GM23338 (cell line): ENCODE measurements at regions not wholly inside any gene's neighbourhood (a gene's known extent, or its start where the extent isn't known, plus 50 kb on each side); places are given as distances from the start of the nearest gene placed in this dataset.

Experiments
- ATAC-seq: fragments of 200-7000 bp; cut with Tn5 transposase; 3 replicates; pipeline ENCODE4 v1.9.1; 2020
- DNase-seq: peaks from one replicate; pipeline ENCODE4 v3.0.0-alpha.2; 2015; ENCODE audit warnings: low spot score
- H2AFZ ChIP-seq: fragments of 200-600 bp; sonication (generic); 2 replicates; pipeline ENCODE4 v1.8.0; 2016; ENCODE audit warnings: antibody characterized with exemption, mild to moderate bottlenecking, moderate library complexity
- H3F3A ChIP-seq: fragments of 200-600 bp; sonication (generic); replicated peaks from 2 replicates; pipeline ENCODE4 v1.8.0; 2017; ENCODE audit warnings: antibody characterized with exemption, mixed run types, low read depth
- H3K27ac ChIP-seq: fragments of 200-600 bp; sonication (generic); 2 replicates; pipeline ENCODE4 v1.6.1; 2016; ENCODE audit warnings: low read depth
- H3K27me3 ChIP-seq: fragments of 200-600 bp; sonication (generic); 2 replicates; pipeline ENCODE4 v1.8.0; 2016; ENCODE audit warnings: mild to moderate bottlenecking, mixed run types, moderate library complexity; ENCODE audit not compliant: insufficient read depth
- H3K36me3 ChIP-seq: fragments of 200-600 bp; sonication (generic); 2 replicates; pipeline ENCODE4 v1.8.0; 2016; ENCODE audit warnings: mild to moderate bottlenecking; ENCODE audit not compliant: insufficient read depth
- H3K4me1 ChIP-seq: fragments of 200-600 bp; sonication (generic); 2 replicates; pipeline ENCODE4 v1.8.0; 2016; ENCODE audit warnings: mild to moderate bottlenecking, moderate library complexity; ENCODE audit not compliant: insufficient read depth
- H3K4me2 ChIP-seq: fragments of 200-600 bp; sonication (generic); 2 replicates; pipeline ENCODE4 v1.7.1; 2017; ENCODE audit warnings: mixed run types
- H3K4me3 ChIP-seq: fragments of 200-600 bp; sonication (generic); 2 replicates; pipeline ENCODE4 v1.6.1; 2016; ENCODE audit warnings: mixed run types
- H3K79me2 ChIP-seq: fragments of 200-600 bp; sonication (generic); replicated peaks from 2 replicates; pipeline ENCODE4 v1.8.0; 2017; ENCODE audit warnings: mild to moderate bottlenecking; ENCODE audit not compliant: insufficient read depth
- H3K9me2 ChIP-seq: fragments of 200-600 bp; sonication (generic); 2 replicates; pipeline ENCODE4 v1.8.0; 2017; ENCODE audit not compliant: insufficient read depth
- H4K20me1 ChIP-seq: fragments of 200-600 bp; sonication (generic); replicated peaks from 2 replicates; pipeline ENCODE4 v1.8.0; 2017; ENCODE audit warnings: mild to moderate bottlenecking; ENCODE audit not compliant: insufficient read depth
- H3K27ac Mint-ChIP-seq: 2 replicates; pipeline ENCODE4 v1.8.0; 2020; ENCODE audit warnings: inconsistent platforms, mild to moderate bottlenecking, moderate library complexity, mixed read lengths
- H3K27me3 Mint-ChIP-seq: 3 replicates; pipeline ENCODE4 v1.8.0; 2022; ENCODE audit warnings: low read depth, mild to moderate bottlenecking, moderate library complexity, mixed read lengths, inconsistent platforms; ENCODE audit not compliant: insufficient read depth, poor library complexity
- H3K36me3 Mint-ChIP-seq: 3 replicates; pipeline ENCODE4 v1.8.0; 2021; ENCODE audit warnings: low read depth, mild to moderate bottlenecking, inconsistent platforms, moderate library complexity, mixed read lengths
- H3K4me1 Mint-ChIP-seq: 3 replicates; pipeline ENCODE4 v1.8.0; 2020; ENCODE audit warnings: mild to moderate bottlenecking, inconsistent platforms, mixed read lengths
- H3K4me3 Mint-ChIP-seq: 3 replicates; pipeline ENCODE4 v1.8.0; 2021; ENCODE audit warnings: moderate library complexity, mild to moderate bottlenecking, inconsistent platforms, mixed read lengths
- H3K9me3 Mint-ChIP-seq: 3 replicates; pipeline ENCODE4 v1.8.0; 2020; ENCODE audit warnings: moderate library complexity, mild to moderate bottlenecking, inconsistent platforms, mixed read lengths
- CREB1 ChIP-seq: fragments of 250-450 bp; sonication (Bioruptor Pico); IDR thresholded peaks from 2 replicates; pipeline ENCODE4 v1.5.0; 2020; ENCODE audit warnings: low read depth, mild to moderate bottlenecking, moderate library complexity
- EZH2 ChIP-seq: fragments of 200-600 bp; sonication (generic); IDR thresholded peaks from one replicate; pipeline ENCODE4 v1.8.0; 2017; ENCODE audit warnings: antibody characterized with exemption, mild to moderate bottlenecking, low read depth; ENCODE audit not compliant: unreplicated experiment
- EZH2phosphoT487 ChIP-seq: fragments of 200-600 bp; sonication (generic); IDR thresholded peaks from one replicate; pipeline ENCODE4 v1.8.1; 2018; ENCODE audit warnings: antibody characterized with exemption; ENCODE audit not compliant: unreplicated experiment
- JUNB ChIP-seq: IDR thresholded peaks from one replicate; pipeline ENCODE4 v1.6.1; 2016; ENCODE audit warnings: antibody characterized with exemption; ENCODE audit not compliant: unreplicated experiment
- NANOG ChIP-seq: IDR thresholded peaks from 2 replicates; pipeline ENCODE4 v1.6.1; 2016; ENCODE audit warnings: antibody characterized with exemption, borderline replicate concordance
- POLR2AphosphoS5 ChIP-seq: IDR thresholded peaks from 2 replicates; pipeline ENCODE4 v1.6.1; 2016; ENCODE audit warnings: antibody characterized with exemption, low read depth
- STAT1 ChIP-seq: IDR thresholded peaks from one replicate; pipeline ENCODE4 v1.6.1; 2016; ENCODE audit warnings: antibody characterized with exemption; ENCODE audit not compliant: unreplicated experiment
- ZNF114 ChIP-seq: fragments of 250-450 bp; sonication (Bioruptor Pico); IDR thresholded peaks from 2 replicates; pipeline ENCODE4 v1.5.0; 2020; ENCODE audit warnings: mild to moderate bottlenecking, moderate library complexity
- ZNF331 ChIP-seq: fragments of 250-450 bp; sonication (Bioruptor Pico); IDR thresholded peaks from 2 replicates; pipeline ENCODE4 v1.5.0; 2020; ENCODE audit warnings: low read depth, mild to moderate bottlenecking, moderate library complexity
- TF ChIP-seq, protein P1 (sequence below): IDR thresholded peaks from 2 replicates; pipeline ENCODE4 v1.6.1; 2016; ENCODE audit warnings: antibody characterized with exemption
- TF ChIP-seq, protein P2 (sequence below): IDR thresholded peaks from one replicate; pipeline ENCODE4 v1.6.1; 2018; ENCODE audit warnings: antibody characterized with exemption; ENCODE audit not compliant: unreplicated experiment
- TF ChIP-seq, protein P3 (sequence below), 2 experiments: fragments of 200-600 bp in 1 of 2; sonication (generic) in 1 of 2; conservative IDR thresholded peaks; 2 replicates each; pipeline versions ENCODE4 v1.5.1 to v1.6.1; 2016 to 2017; ENCODE audit warnings: antibody characterized with exemption in 2 of 2, low read depth in 2 of 2, mild to moderate bottlenecking in 2 of 2, moderate library complexity in 1 of 2
- TF ChIP-seq, protein P4 (sequence below): fragments of 250-450 bp; sonication (Bioruptor Pico); IDR thresholded peaks from 2 replicates; pipeline ENCODE4 v1.5.0; 2020; ENCODE audit warnings: mild to moderate bottlenecking, moderate library complexity

DNA sequence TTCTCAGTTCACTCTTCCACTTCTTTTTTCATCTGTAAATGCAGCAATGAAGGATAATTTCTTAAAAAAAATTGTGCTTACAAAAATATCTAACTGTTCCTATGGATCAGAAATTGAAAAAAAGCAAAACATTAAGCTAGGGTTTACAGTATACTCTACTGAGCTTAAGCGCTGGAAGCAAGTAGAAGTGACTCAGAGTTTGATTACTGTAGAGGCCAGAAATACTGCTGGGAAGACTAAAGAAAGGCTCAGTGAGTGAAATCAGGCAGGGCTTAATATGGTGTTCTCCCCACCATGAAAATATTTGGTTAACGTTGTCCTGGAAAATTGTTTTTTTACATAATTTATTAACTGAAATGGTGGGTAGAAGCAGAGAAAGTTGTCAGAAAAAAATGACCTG, 1061.8 kb upstream of the GRIA3 start (continued):
- TF ChIP-seq ZNF114 (CRISPR knock-in tag): no peak

DNA sequence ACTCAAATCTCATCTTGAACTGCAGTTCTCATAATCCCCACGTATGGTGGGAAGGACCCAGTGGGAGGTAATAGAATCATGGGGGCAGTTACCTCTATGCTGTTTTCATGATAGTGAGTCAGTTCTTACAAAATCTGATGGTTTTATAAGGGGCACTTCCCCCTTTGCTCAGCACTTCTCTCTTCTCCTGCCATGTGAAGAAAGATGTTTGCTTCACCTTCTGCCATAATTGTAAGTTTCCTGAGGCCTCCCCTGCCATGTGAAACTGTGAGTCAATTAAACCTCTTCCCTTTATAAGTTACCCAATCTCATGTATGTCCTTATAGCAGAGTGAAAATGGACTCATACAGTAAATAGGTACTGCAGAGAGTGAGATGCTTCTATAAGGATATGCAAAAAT, 1050.6 kb upstream of the GRIA3 start:
- ATAC-seq: no peak
- H3K27me3 Mint-ChIP-seq: no peaks in the 10 kb centered on the region

More for the DNA sequence above, 1050.6 kb upstream of the GRIA3 start:
- no peak overlapping the region for H3K4me2 ChIP-seq
- H2AFZ ChIP-seq: no peak overlapping the region
- H3K9me2 ChIP-seq: no peaks in the 10 kb centered on the region
- H3K27me3 ChIP-seq: no peaks in the 10 kb centered on the region
- no peaks in the 10 kb centered on the region for H3K79me2 ChIP-seq
- Mint-ChIP-seq H3K4me1 (peaks cover 3% of the 10 kb centered on the region; the same call in 2 of the 3 replicates), H3K27ac (no peak overlapping the region), H3K9me3 (peaks cover 13% of the 10 kb centered on the region), H3K36me3 (peaks cover 8% of the 10 kb centered on the region; the same call in 2 of the 3 replicates), H3K4me3 (no peak overlapping the region)
- no peak for DNase-seq
- no peaks in the 10 kb centered on the region for H3K4me1 ChIP-seq
- no peak for TF ChIP-seq NANOG
- TF ChIP-seq, protein P1, sequence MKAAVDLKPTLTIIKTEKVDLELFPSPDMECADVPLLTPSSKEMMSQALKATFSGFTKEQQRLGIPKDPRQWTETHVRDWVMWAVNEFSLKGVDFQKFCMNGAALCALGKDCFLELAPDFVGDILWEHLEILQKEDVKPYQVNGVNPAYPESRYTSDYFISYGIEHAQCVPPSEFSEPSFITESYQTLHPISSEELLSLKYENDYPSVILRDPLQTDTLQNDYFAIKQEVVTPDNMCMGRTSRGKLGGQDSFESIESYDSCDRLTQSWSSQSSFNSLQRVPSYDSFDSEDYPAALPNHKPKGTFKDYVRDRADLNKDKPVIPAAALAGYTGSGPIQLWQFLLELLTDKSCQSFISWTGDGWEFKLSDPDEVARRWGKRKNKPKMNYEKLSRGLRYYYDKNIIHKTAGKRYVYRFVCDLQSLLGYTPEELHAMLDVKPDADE: no peak
- no peak for TF ChIP-seq POLR2AphosphoS5
- no peak for TF ChIP-seq STAT1
- TF ChIP-seq JUNB: no peak
- no peak for TF ChIP-seq ZNF114 (CRISPR knock-in tag)
- TF ChIP-seq, protein P2, sequence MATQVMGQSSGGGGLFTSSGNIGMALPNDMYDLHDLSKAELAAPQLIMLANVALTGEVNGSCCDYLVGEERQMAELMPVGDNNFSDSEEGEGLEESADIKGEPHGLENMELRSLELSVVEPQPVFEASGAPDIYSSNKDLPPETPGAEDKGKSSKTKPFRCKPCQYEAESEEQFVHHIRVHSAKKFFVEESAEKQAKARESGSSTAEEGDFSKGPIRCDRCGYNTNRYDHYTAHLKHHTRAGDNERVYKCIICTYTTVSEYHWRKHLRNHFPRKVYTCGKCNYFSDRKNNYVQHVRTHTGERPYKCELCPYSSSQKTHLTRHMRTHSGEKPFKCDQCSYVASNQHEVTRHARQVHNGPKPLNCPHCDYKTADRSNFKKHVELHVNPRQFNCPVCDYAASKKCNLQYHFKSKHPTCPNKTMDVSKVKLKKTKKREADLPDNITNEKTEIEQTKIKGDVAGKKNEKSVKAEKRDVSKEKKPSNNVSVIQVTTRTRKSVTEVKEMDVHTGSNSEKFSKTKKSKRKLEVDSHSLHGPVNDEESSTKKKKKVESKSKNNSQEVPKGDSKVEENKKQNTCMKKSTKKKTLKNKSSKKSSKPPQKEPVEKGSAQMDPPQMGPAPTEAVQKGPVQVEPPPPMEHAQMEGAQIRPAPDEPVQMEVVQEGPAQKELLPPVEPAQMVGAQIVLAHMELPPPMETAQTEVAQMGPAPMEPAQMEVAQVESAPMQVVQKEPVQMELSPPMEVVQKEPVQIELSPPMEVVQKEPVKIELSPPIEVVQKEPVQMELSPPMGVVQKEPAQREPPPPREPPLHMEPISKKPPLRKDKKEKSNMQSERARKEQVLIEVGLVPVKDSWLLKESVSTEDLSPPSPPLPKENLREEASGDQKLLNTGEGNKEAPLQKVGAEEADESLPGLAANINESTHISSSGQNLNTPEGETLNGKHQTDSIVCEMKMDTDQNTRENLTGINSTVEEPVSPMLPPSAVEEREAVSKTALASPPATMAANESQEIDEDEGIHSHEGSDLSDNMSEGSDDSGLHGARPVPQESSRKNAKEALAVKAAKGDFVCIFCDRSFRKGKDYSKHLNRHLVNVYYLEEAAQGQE: no peak
- no peak for TF ChIP-seq EZH2
- TF ChIP-seq, protein P3, sequence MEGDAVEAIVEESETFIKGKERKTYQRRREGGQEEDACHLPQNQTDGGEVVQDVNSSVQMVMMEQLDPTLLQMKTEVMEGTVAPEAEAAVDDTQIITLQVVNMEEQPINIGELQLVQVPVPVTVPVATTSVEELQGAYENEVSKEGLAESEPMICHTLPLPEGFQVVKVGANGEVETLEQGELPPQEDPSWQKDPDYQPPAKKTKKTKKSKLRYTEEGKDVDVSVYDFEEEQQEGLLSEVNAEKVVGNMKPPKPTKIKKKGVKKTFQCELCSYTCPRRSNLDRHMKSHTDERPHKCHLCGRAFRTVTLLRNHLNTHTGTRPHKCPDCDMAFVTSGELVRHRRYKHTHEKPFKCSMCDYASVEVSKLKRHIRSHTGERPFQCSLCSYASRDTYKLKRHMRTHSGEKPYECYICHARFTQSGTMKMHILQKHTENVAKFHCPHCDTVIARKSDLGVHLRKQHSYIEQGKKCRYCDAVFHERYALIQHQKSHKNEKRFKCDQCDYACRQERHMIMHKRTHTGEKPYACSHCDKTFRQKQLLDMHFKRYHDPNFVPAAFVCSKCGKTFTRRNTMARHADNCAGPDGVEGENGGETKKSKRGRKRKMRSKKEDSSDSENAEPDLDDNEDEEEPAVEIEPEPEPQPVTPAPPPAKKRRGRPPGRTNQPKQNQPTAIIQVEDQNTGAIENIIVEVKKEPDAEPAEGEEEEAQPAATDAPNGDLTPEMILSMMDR (conservative IDR thresholded peaks at IDR 0.05; ENCODE audit: low read depth in 2 of 2): no peak
- TF ChIP-seq, protein P4, sequence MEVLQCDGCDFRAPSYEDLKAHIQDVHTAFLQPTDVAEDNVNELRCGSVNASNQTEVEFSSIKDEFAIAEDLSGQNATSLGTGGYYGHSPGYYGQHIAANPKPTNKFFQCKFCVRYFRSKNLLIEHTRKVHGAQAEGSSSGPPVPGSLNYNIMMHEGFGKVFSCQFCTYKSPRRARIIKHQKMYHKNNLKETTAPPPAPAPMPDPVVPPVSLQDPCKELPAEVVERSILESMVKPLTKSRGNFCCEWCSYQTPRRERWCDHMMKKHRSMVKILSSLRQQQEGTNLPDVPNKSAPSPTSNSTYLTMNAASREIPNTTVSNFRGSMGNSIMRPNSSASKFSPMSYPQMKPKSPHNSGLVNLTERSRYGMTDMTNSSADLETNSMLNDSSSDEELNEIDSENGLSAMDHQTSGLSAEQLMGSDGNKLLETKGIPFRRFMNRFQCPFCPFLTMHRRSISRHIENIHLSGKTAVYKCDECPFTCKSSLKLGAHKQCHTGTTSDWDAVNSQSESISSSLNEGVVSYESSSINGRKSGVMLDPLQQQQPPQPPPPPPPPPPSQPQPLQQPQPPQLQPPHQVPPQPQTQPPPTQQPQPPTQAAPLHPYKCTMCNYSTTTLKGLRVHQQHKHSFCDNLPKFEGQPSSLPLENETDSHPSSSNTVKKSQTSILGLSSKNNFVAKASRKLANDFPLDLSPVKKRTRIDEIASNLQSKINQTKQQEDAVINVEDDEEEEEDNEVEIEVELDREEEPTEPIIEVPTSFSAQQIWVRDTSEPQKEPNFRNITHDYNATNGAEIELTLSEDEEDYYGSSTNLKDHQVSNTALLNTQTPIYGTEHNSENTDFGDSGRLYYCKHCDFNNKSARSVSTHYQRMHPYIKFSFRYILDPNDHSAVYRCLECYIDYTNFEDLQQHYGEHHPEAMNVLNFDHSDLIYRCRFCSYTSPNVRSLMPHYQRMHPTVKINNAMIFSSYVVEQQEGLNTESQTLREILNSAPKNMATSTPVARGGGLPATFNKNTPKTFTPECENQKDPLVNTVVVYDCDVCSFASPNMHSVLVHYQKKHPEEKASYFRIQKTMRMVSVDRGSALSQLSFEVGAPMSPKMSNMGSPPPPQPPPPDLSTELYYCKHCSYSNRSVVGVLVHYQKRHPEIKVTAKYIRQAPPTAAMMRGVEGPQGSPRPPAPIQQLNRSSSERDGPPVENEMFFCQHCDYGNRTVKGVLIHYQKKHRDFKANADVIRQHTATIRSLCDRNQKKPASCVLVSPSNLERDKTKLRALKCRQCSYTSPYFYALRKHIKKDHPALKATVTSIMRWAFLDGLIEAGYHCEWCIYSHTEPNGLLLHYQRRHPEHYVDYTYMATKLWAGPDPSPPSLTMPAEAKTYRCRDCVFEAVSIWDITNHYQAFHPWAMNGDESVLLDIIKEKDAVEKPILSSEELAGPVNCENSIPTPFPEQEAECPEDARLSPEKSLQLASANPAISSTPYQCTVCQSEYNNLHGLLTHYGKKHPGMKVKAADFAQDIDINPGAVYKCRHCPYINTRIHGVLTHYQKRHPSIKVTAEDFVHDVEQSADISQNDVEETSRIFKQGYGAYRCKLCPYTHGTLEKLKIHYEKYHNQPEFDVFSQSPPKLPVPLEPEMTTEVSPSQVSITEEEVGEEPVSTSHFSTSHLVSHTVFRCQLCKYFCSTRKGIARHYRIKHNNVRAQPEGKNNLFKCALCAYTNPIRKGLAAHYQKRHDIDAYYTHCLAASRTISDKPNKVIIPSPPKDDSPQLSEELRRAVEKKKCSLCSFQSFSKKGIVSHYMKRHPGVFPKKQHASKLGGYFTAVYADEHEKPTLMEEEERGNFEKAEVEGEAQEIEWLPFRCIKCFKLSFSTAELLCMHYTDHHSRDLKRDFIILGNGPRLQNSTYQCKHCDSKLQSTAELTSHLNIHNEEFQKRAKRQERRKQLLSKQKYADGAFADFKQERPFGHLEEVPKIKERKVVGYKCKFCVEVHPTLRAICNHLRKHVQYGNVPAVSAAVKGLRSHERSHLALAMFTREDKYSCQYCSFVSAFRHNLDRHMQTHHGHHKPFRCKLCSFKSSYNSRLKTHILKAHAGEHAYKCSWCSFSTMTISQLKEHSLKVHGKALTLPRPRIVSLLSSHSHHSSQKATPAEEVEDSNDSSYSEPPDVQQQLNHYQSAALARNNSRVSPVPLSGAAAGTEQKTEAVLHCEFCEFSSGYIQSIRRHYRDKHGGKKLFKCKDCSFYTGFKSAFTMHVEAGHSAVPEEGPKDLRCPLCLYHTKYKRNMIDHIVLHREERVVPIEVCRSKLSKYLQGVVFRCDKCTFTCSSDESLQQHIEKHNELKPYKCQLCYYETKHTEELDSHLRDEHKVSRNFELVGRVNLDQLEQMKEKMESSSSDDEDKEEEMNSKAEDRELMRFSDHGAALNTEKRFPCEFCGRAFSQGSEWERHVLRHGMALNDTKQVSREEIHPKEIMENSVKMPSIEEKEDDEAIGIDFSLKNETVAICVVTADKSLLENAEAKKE (CRISPR knock-in tag): no peak
- TF ChIP-seq ZNF331 (CRISPR knock-in tag): no peak
- TF ChIP-seq EZH2phosphoT487: no peak
- no peak for TF ChIP-seq CREB1 (CRISPR knock-in tag)
- H4K20me1 ChIP-seq: no peaks in the 10 kb centered on the region
- no peak overlapping the region for H3K4me3 ChIP-seq
- H3K27ac ChIP-seq: no peak overlapping the region
- H3F3A ChIP-seq: no peaks in the 10 kb centered on the region
- H3K36me3 ChIP-seq: no peaks in the 10 kb centered on the region
